CD8-positive, alpha-beta memory T cell (primary cell): ENCODE measurements at regions not wholly inside any gene's neighbourhood (a gene's known extent, or its start where the extent isn't known, plus 50 kb on each side); places are given as distances from the start of the nearest gene placed in this dataset.

ENCODE experiments used
- CTCF ChIA-PET: fragments of 350-600 bp; sonication (Branson Sonifier 250); formaldehyde crosslinking; loops from one replicate; lab custom pipeline; 2021; ENCODE audit warnings: antibody characterized with exemption; lab: Charles Lee
- POLR2A ChIA-PET: fragments of 350-600 bp; sonication (Branson Sonifier 250); formaldehyde crosslinking; loops from one replicate; lab custom pipeline; 2021; ENCODE audit warnings: antibody characterized with exemption; lab: Charles Lee
- DNase-seq, 5 donors: peaks; one replicate each; pipeline versions ENCODE4 v3.0.0 to v3.0.0-alpha.2; 2020 to 2022; ENCODE audit warnings: mixed read lengths in 1 of 5
- H3K27ac ChIP-seq: one replicate; pipeline ENCODE4 v1.7.0; 2013; ENCODE audit warnings: low read depth, mild to moderate bottlenecking, low read length, moderate library complexity
- H3K27me3 ChIP-seq: 2 replicates; pipeline ENCODE4 v1.7.0; 2013; ENCODE audit warnings: low read length, mild to moderate bottlenecking; ENCODE audit not compliant: insufficient read depth, poor library complexity, severe bottlenecking
- H3K36me3 ChIP-seq: 2 replicates; pipeline ENCODE4 v1.7.0; 2013; ENCODE audit warnings: mild to moderate bottlenecking, low read length, moderate library complexity; ENCODE audit not compliant: insufficient read depth
- H3K4me1 ChIP-seq: 2 replicates; pipeline ENCODE4 v1.7.0; 2013; ENCODE audit warnings: mild to moderate bottlenecking, low read length, moderate library complexity; ENCODE audit not compliant: insufficient read depth
- H3K4me3 ChIP-seq: 2 replicates; pipeline ENCODE4 v1.7.0; 2013; ENCODE audit warnings: mild to moderate bottlenecking, low read length
- H3K9me3 ChIP-seq: 2 replicates; pipeline ENCODE4 v1.7.0; 2013; ENCODE audit warnings: mild to moderate bottlenecking, low read length
- H3K27ac Mint-ChIP-seq, 8 donors: one replicate each; pipeline ENCODE4 v1.8.0; 2020 to 2021; ENCODE audit warnings: mixed read lengths in 8 of 8, mild to moderate bottlenecking in 6 of 8, inconsistent platforms in 3 of 8, moderate library complexity in 3 of 8
- H3K27me3 Mint-ChIP-seq, 2 donors: one replicate each; pipeline ENCODE4 v1.8.0; 2020 to 2021; ENCODE audit warnings: mixed read lengths in 2 of 2, mild to moderate bottlenecking in 1 of 2, moderate library complexity in 1 of 2
- H3K36me3 Mint-ChIP-seq, 3 donors: one replicate each; pipeline ENCODE4 v1.8.0; 2020 to 2021; ENCODE audit warnings: mixed read lengths in 3 of 3, inconsistent platforms in 1 of 3, mild to moderate bottlenecking in 1 of 3
- H3K4me1 Mint-ChIP-seq, 3 donors: one replicate each; pipeline ENCODE4 v1.8.0; 2020 to 2021; ENCODE audit warnings: mixed read lengths in 3 of 3, inconsistent platforms in 1 of 3, mild to moderate bottlenecking in 1 of 3
- H3K4me3 Mint-ChIP-seq, 7 donors: one replicate each; pipeline ENCODE4 v1.8.0; 2020 to 2021; ENCODE audit warnings: mixed read lengths in 7 of 7, mild to moderate bottlenecking in 6 of 7, moderate library complexity in 4 of 7, inconsistent platforms in 2 of 7
- H3K9me3 Mint-ChIP-seq, 5 donors: one replicate each; pipeline ENCODE4 v1.8.0; 2020 to 2022; ENCODE audit warnings: mixed read lengths in 5 of 5, mild to moderate bottlenecking in 3 of 5, moderate library complexity in 2 of 5, inconsistent platforms in 1 of 5

DNA sequence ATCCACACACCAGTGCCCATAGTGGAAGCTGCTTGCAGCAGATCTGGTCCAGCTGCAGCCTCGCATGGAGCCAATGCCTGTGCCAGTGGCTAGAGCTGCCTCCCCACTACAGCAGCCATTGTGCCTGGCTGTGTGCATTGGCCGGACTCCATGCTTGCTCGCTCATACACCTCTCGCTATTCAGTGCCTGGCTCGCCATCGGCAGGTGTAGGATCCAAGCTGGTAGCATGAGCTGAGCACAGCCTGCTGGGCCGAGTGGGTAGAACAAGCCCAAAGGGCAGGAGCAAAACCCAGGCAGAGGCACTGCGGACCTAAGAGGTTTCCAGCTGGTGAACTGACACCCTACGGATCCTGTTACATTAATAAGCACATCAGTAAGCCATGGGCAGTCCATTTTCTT, 1184.1 kb downstream of the AMY1C start:
- Histone ChIP-seq H3K4me3 (no peak overlapping the region), H3K36me3 (no peaks in the 10 kb centered on the region), H3K4me1 (no peaks in the 10 kb centered on the region), H3K27ac (no peak overlapping the region), H3K9me3 (no peaks in the 10 kb centered on the region), H3K27me3 (no peaks in the 10 kb centered on the region)
- peaks cover 7 to 22% (median 13%) of the 10 kb centered on the region in 5 donors for H3K9me3 Mint-ChIP-seq
- POLR2A ChIA-PET: no interaction called here
- no peak overlapping the region for H3K4me3 Mint-ChIP-seq
- no peak for DNase-seq
- CTCF ChIA-PET: no interaction called here
- H3K36me3 Mint-ChIP-seq: no peaks in the 10 kb centered on the region
- no peaks in the 10 kb centered on the region for H3K27me3 Mint-ChIP-seq
- no peaks in the 10 kb centered on the region for H3K4me1 Mint-ChIP-seq
- H3K27ac Mint-ChIP-seq: no peak overlapping the region

GRCh38 chr1:104945406-104945805, 1195.7 kb downstream of the AMY1C start:
- H3K9me3 ChIP-seq: no peaks in the 10 kb centered on the region
- ChIA-PET CTCF (no interaction called here), POLR2A (no interaction called here)
- H3K27me3 ChIP-seq: no peaks in the 10 kb centered on the region
- Mint-ChIP-seq H3K4me1 (no peaks in the 10 kb centered on the region), H3K27ac (no peak overlapping the region), H3K4me3 (no peak overlapping the region), H3K36me3 (peaks cover 0 to 2% (median 0%) of the 10 kb centered on the region in 3 donors), H3K27me3 (no peaks in the 10 kb centered on the region), H3K9me3 (peaks cover 2 to 30% (median 11%) of the 10 kb centered on the region in 5 donors)
- no peak overlapping the region for H3K27ac ChIP-seq
- no peaks in the 10 kb centered on the region for H3K4me1 ChIP-seq
- no peak for DNase-seq
- H3K36me3 ChIP-seq: no peaks in the 10 kb centered on the region
- no peak overlapping the region for H3K4me3 ChIP-seq

DNA sequence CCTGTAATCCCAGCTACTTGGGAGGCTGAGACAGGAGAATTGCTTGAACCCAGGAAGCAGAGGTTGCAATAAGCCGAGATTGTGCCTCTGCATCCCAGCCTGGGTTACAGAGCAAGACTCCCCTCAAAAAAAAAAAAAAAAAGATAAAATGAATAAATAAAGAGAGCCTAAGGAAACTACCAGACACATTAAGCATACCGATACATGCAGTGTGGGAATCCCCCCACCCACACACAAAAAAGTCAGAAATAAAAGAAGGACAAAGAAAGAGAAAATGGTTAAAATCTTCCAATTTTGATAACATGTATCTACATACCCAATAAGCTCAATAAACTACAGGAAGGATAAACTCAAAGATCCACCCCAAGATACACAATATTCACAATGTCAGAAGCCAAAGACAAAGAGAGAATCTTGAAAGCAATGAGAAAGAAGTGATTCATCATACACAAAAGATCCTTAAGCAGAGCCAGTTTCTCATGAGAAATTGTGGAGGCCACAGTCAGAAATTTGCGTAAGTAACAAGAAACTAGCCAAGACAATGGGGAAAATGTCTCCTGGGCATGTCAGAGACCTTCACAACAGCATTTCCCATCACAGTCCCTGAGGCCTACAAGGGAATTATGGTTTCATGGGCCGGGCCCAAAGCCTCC, 1197.0 kb downstream of the AMY1C start:
- Mint-ChIP-seq H3K9me3 (peaks cover 2 to 30% (median 12%) of the 10 kb centered on the region in 5 donors), H3K4me3 (no peak overlapping the region), H3K4me1 (no peaks in the 10 kb centered on the region), H3K36me3 (peaks cover 0 to 2% (median 0%) of the 10 kb centered on the region in 3 donors), H3K27ac (no peak overlapping the region), H3K27me3 (no peaks in the 10 kb centered on the region)
- Histone ChIP-seq H3K9me3 (no peaks in the 10 kb centered on the region), H3K27me3 (no peaks in the 10 kb centered on the region), H3K27ac (no peak overlapping the region), H3K4me1 (no peaks in the 10 kb centered on the region), H3K36me3 (no peaks in the 10 kb centered on the region), H3K4me3 (no peak overlapping the region)
- ChIA-PET CTCF (no interaction called here), POLR2A (no interaction called here)
- no peak for DNase-seq

DNA sequence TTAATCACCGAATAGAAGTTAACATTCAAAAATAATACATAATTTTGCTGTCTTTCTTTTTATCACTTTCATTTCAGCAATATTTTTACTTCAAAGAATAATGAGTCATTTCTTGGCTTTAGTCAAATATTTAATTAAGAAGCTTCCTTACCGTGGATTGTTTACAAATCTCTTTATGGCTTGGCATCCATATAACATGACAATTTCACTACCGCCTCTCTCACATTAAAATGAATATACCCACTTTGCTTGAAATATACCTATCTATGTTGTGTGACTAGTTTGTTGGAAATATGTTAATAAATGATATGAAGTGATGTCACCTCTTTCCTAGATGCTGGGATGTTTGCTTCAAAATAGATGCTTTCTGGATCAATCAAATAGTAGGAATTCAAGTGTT, 1203.9 kb downstream of the AMY1C start:
- Histone ChIP-seq H3K36me3 (no peaks in the 10 kb centered on the region), H3K4me3 (no peak overlapping the region), H3K4me1 (no peaks in the 10 kb centered on the region), H3K27ac (no peak overlapping the region), H3K9me3 (no peaks in the 10 kb centered on the region), H3K27me3 (no peaks in the 10 kb centered on the region)
- H3K9me3 Mint-ChIP-seq: peaks cover 2 to 19% (median 3%) of the 10 kb centered on the region in 5 donors
- H3K36me3 Mint-ChIP-seq: no peaks in the 10 kb centered on the region
- no peaks in the 10 kb centered on the region for H3K27me3 Mint-ChIP-seq
- ChIA-PET CTCF (no interaction called here), POLR2A (no interaction called here)
- H3K4me1 Mint-ChIP-seq: no peaks in the 10 kb centered on the region
- no peak for DNase-seq
- H3K4me3 Mint-ChIP-seq: no peak overlapping the region
- H3K27ac Mint-ChIP-seq: no peak overlapping the region

DNA sequence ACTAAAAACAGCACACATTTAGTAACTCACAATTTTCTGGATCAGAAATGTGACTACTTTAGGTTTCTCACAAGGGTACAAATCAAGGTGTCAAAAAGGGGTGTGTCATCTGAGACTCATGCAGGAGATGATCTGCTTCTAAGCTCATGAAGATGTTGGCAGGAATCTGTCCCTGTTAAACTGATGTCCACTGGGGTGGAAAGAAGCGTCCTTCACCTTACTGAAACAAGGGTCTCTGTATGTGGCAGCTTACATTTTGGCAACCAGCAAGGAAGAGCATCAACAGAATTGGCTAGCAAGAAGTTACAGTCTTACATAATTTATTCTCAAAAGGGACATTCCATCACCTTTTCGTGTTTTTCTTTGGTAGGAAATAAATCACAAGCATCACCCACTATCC, 1223.8 kb downstream of the AMY1C start:
- Histone ChIP-seq H3K27me3 (no peaks in the 10 kb centered on the region), H3K4me1 (no peaks in the 10 kb centered on the region), H3K9me3 (no peaks in the 10 kb centered on the region), H3K27ac (no peak overlapping the region), H3K4me3 (no peak overlapping the region), H3K36me3 (no peaks in the 10 kb centered on the region)
- ChIA-PET CTCF (no interaction called here), POLR2A (no interaction called here)
- peaks cover 2 to 20% (median 10%) of the 10 kb centered on the region in 5 donors for H3K9me3 Mint-ChIP-seq
- H3K4me3 Mint-ChIP-seq: no peak overlapping the region
- DNase-seq: no peak
- no peaks in the 10 kb centered on the region for H3K27me3 Mint-ChIP-seq
- H3K4me1 Mint-ChIP-seq: no peaks in the 10 kb centered on the region
- H3K36me3 Mint-ChIP-seq: no peaks in the 10 kb centered on the region
- no peak overlapping the region for H3K27ac Mint-ChIP-seq

- Histone ChIP-seq H3K4me1 (no peaks in the 10 kb centered on the region), H3K36me3 (no peaks in the 10 kb centered on the region), H3K4me3 (no peak overlapping the region), H3K27me3 (no peaks in the 10 kb centered on the region), H3K9me3 (no peaks in the 10 kb centered on the region), H3K27ac (no peak overlapping the region)
- ChIA-PET POLR2A (no interaction called here), CTCF (no interaction called here)
- Mint-ChIP-seq H3K9me3 (peaks cover 8 to 29% (median 14%) of the 10 kb centered on the region in 5 donors), H3K27me3 (no peaks in the 10 kb centered on the region), H3K27ac (peak overlapping the region in 1 of 8 donors; percentile 19), H3K4me3 (no peak overlapping the region), H3K36me3 (no peaks in the 10 kb centered on the region), H3K4me1 (no peaks in the 10 kb centered on the region)
- no peak for DNase-seq
These were observed 1230.0 kb downstream of the AMY1C start for GRCh38 chr1:104979651-104980050.

DNA sequence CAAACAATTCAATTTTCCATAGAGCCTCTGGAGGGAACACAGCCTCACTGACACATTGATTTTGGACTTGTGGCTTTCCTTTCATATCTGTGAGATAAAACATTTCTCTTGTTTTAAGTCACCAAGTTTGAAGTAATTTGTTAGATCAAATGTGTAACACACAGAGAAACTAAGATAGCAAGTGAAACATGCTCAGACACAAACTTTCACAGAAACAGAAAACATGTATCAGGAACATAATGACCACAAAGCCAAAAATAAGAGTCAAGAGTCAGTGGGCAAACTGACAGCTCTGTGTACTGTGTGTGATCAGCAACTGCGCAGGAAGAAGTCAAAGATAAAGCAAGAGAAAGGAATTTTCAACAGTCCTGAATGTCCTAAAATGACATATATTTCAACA, 1237.5 kb downstream of the AMY1C start:
- no peak overlapping the region for H3K27ac Mint-ChIP-seq
- Histone ChIP-seq H3K4me1 (no peaks in the 10 kb centered on the region), H3K9me3 (peaks cover 2% of the 10 kb centered on the region), H3K36me3 (no peaks in the 10 kb centered on the region), H3K4me3 (no peak overlapping the region), H3K27ac (no peak overlapping the region), H3K27me3 (no peaks in the 10 kb centered on the region)
- peaks cover 7 to 39% (median 19%) of the 10 kb centered on the region in 5 donors for H3K9me3 Mint-ChIP-seq
- no peaks in the 10 kb centered on the region for H3K4me1 Mint-ChIP-seq
- no peaks in the 10 kb centered on the region for H3K36me3 Mint-ChIP-seq
- no peak for DNase-seq
- ChIA-PET POLR2A (no interaction called here), CTCF (no interaction called here)
- no peak overlapping the region for H3K4me3 Mint-ChIP-seq
- H3K27me3 Mint-ChIP-seq: no peaks in the 10 kb centered on the region

DNA sequence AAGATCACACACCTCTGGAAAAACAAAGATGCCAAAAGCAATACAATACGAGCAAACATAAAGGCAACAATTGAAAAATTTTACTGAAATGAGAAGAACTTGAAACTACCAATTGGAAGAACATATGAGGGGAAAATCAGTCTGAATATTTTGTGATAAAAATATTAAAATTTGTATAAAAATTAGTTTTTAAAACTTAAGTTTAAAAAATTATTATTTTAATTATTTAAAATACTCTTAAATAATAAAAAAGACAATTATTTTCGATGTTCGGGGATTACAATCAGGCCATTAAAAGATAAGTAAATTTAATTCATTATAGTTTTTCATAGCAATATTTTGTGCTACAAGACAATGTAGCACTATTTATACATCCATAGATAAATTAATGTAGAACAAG, 1239.3 kb downstream of the AMY1C start:
- Histone ChIP-seq H3K36me3 (no peaks in the 10 kb centered on the region), H3K4me3 (no peak overlapping the region), H3K4me1 (no peaks in the 10 kb centered on the region), H3K27ac (no peak overlapping the region), H3K27me3 (no peaks in the 10 kb centered on the region), H3K9me3 (peaks cover 2% of the 10 kb centered on the region)
- ChIA-PET CTCF (no interaction called here), POLR2A (no interaction called here)
- H3K27me3 Mint-ChIP-seq: no peaks in the 10 kb centered on the region
- H3K27ac Mint-ChIP-seq: no peak overlapping the region
- H3K9me3 Mint-ChIP-seq: peaks cover 5 to 40% (median 14%) of the 10 kb centered on the region in 5 donors
- no peak overlapping the region for H3K4me3 Mint-ChIP-seq
- H3K4me1 Mint-ChIP-seq: no peaks in the 10 kb centered on the region
- H3K36me3 Mint-ChIP-seq: no peaks in the 10 kb centered on the region
- DNase-seq: no peak
